Loucy (cell line): ENCODE measurements at regions not wholly inside any gene's neighbourhood (a gene's known extent, or its start where the extent isn't known, plus 50 kb on each side); places are given as distances from the start of the nearest gene placed in this dataset.

ENCODE experiments used
- CTCF ChIP-seq: fragments of 200-600 bp; sonication (generic); conservative IDR thresholded peaks from 2 replicates; pipeline ENCODE4 v1.5.1; 2014; ENCODE audit warnings: mild to moderate bottlenecking, antibody characterized with exemption, low read length
- EZH2phosphoT487 ChIP-seq: fragments of 200-600 bp; IDR thresholded peaks from 2 replicates; pipeline ENCODE4 v1.6.1; 2018; ENCODE audit warnings: antibody characterized with exemption, mild to moderate bottlenecking, moderate library complexity, borderline replicate concordance

GRCh38 chrX:82764521-82764920, 743.6 kb upstream of the POU3F4 start:
- TF ChIP-seq CTCF: no peak
- TF ChIP-seq EZH2phosphoT487: no peak
